ENCODE measurements at regions not wholly inside any gene's neighbourhood (a gene's known extent, or its start where the extent isn't known, plus 50 kb on each side); places are given as distances from the start of the nearest gene placed in this dataset.

GRCh38 chr2:234802845-234803171 lies 149.0 kb upstream of the SH3BP4 start:
- Histone ChIP-seq H3K27ac (no peak overlapping the region), H3K36me3 (no peaks in the 10 kb centered on the region), H3K4me1 (no peaks in the 10 kb centered on the region), H3K4me3 (no peak overlapping the region), H3K9me3 (peaks cover 0 to 21% (median 4%) of the 10 kb centered on the region in 11 donors), H3K27me3 (peaks cover 0 to 8% (median 3%) of the 10 kb centered on the region in 7 donors)
- DNase-seq (no peak), ATAC-seq (no peak)
- 92 to 94% methylated on average over 1 of the region's 1 CpG for WGBS, 2 donors
- TF ChIP-seq CTCF (IDR thresholded peaks at IDR 0.05): no peak
- intact Hi-C loops (cut with DNase I): no loop called here

- H3K4me3 ChIP-seq: no peak overlapping the region
- H3K36me3 ChIP-seq: no peaks in the 10 kb centered on the region
- intact Hi-C loops (cut with DNase I): no loop called here
- no peak for ATAC-seq
- WGBS, 2 donors: 82 to 83% methylated on average over 4 of the region's 4 CpGs
- H3K27me3 ChIP-seq: peaks cover 0 to 8% (median 3%) of the 10 kb centered on the region in 7 donors
- H3K27ac ChIP-seq: no peak overlapping the region
- peaks cover 0 to 19% (median 4%) of the 10 kb centered on the region in 11 donors for H3K9me3 ChIP-seq
- TF ChIP-seq CTCF (IDR thresholded peaks at IDR 0.05): no peak
- H3K4me1 ChIP-seq: no peaks in the 10 kb centered on the region
- no peak for DNase-seq
Observed at GRCh38 chr2:234802071-234802844, 149.6 kb upstream of the SH3BP4 start.

- Histone ChIP-seq H3K9me3 (no peaks in the 10 kb centered on the region), H3K4me3 (no peak overlapping the region), H3K4me1 (no peaks in the 10 kb centered on the region), H3K27ac (no peak overlapping the region), H3K27me3 (peaks cover 0 to 16% (median 3%) of the 10 kb centered on the region in 7 donors), H3K36me3 (no peaks in the 10 kb centered on the region)
- no peak for TF ChIP-seq CTCF (IDR thresholded peaks at IDR 0.05)
- no peak for DNase-seq
- 81 to 85% methylated on average over 15 of the region's 15 CpGs for WGBS, 2 donors
- ATAC-seq: no peak
- intact Hi-C loops (cut with DNase I): no loop called here
Observed at GRCh38 chr2:234797566-234798250, 154.1 kb upstream of the SH3BP4 start.

- ATAC-seq: no peak
- intact Hi-C loops (cut with DNase I): no loop called here
- WGBS, 2 donors: 85 to 90% methylated on average over 8 of the region's 8 CpGs
Observed at GRCh38 chr2:234796045-234796591, 155.7 kb upstream of the SH3BP4 start.

More at GRCh38 chr2:234796045-234796591, 155.7 kb upstream of the SH3BP4 start:
- DNase-seq: no peak
- TF ChIP-seq CTCF (IDR thresholded peaks at IDR 0.05): no peak
- H3K9me3 ChIP-seq: no peaks in the 10 kb centered on the region
- H3K4me3 ChIP-seq: no peak overlapping the region
- H3K27ac ChIP-seq: no peak overlapping the region
- H3K4me1 ChIP-seq: no peaks in the 10 kb centered on the region
- H3K36me3 ChIP-seq: no peaks in the 10 kb centered on the region
- peaks cover 0 to 16% (median 3%) of the 10 kb centered on the region in 7 donors for H3K27me3 ChIP-seq

All from heart right ventricle (tissue), 16 donors.